ENCODE measurements at regions not wholly inside any gene's neighbourhood (a gene's known extent, or its start where the extent isn't known, plus 50 kb on each side); places are given as distances from the start of the nearest gene placed in this dataset.

GRCh38 chr9:107177243-107177839, 105.7 kb upstream of the RAD23B start:
- Histone ChIP-seq H2AFZ (ENCODE audit: low read length) (no peak overlapping the region), H3K23ac (ENCODE audit: insufficient read length) (no peak overlapping the region), H3K14ac (ENCODE audit: insufficient read length) (no peak overlapping the region), H2BK20ac (ENCODE audit: low read length) (no peak overlapping the region), H4K5ac (ENCODE audit: insufficient read length, low read depth, low read length) (no peak overlapping the region), H4K91ac (replicated peaks; ENCODE audit: insufficient read length, low read length) (no peak overlapping the region), H3K79me1 (ENCODE audit: low read depth, low read length) (no peaks in the 10 kb centered on the region), H3K23me2 (ENCODE audit: low read depth, low read length) (no peaks in the 10 kb centered on the region), H3K9me3 (ENCODE audit: insufficient read depth in 2 of 2, low read depth in 1 of 2, low read length in 1 of 2) (no peaks in the 10 kb centered on the region), H2BK5ac (ENCODE audit: low read depth, low read length) (no peak overlapping the region; the same call in 1 of the 2 replicates), H2BK15ac (ENCODE audit: low read length) (no peak overlapping the region), H3K79me2 (ENCODE audit: control insufficient read depth in 1 of 2, insufficient read depth in 2 of 2, low read length in 2 of 2) (no peaks in the 10 kb centered on the region), H3K4me3 (ENCODE audit: extremely low read depth in 1 of 4, insufficient read depth in 2 of 4, low read depth in 3 of 4, low read length in 4 of 4) (no peak overlapping the region), H3K18ac (ENCODE audit: extremely low read depth, low read length) (no peak overlapping the region), H4K20me1 (replicated peaks in 1 of 2; ENCODE audit: control insufficient read depth in 1 of 2, insufficient read depth in 2 of 2, low read length in 2 of 2) (no peaks in the 10 kb centered on the region), H3K27ac (ENCODE audit: low read depth, low read length) (no peak overlapping the region), H2AK5ac (ENCODE audit: low read depth, low read length) (no peak overlapping the region), H3K9ac (replicated peaks in 1 of 4; ENCODE audit: extremely low read depth in 1 of 4, low read depth in 3 of 4, low read length in 3 of 4) (no peak overlapping the region), H3K4me2 (ENCODE audit: insufficient read depth in 1 of 2, low read depth in 2 of 2, low read length in 2 of 2) (no peak overlapping the region), H3K27me3 (replicated peaks in 1 of 4; ENCODE audit: control insufficient read depth in 3 of 4, extremely low read depth in 1 of 4, insufficient read depth in 3 of 4, low read length in 3 of 4) (no peaks in the 10 kb centered on the region), H4K8ac (ENCODE audit: extremely low read depth, insufficient read depth, low read length) (no peak overlapping the region), H3K36me3 (ENCODE audit: control insufficient read depth in 2 of 4, insufficient read depth in 4 of 4, low read length in 3 of 4) (no peaks in the 10 kb centered on the region), H3K56ac (replicated peaks; ENCODE audit: insufficient read length, low read depth, low read length) (no peak overlapping the region), H2BK120ac (replicated peaks; ENCODE audit: low read depth, low read length) (no peak overlapping the region), H3K4ac (replicated peaks; ENCODE audit: insufficient read length, low read depth, low read length) (no peak overlapping the region), H2BK12ac (ENCODE audit: low read depth, low read length) (no peak overlapping the region), H3K4me1 (replicated peaks in 1 of 4; ENCODE audit: control insufficient read depth in 3 of 4, insufficient read depth in 4 of 4, low read length in 3 of 4) (peaks cover 0 to 6% (median under 1%) of the 10 kb centered on the region in 4 experiments; a peak in 1 of 7 replicates)
- FAIRE-seq = no peak
- POLR2A ChIA-PET (ENCODE audit: partially characterized antibody) = no interaction called here
- CTCF ChIA-PET (ENCODE audit: partially characterized antibody) = interaction anchor here (0.9 to 2.0 kb wide), 8 partner anchors 11 to 164 kb away, joined by 3 to 7 read pairs (median 3); no protein-coding TSS in a partner anchor
- 80% methylated on average over 5 of the region's 7 CpGs; no CpG with 5 or more reads in 1 of the 2 experiments for WGBS, 2 experiments (ENCODE audit: extremely low coverage in 1 of 2, insufficient coverage in 1 of 2, insufficient read length in 1 of 2, insufficient replicate concordance in 2 of 2, low coverage in 1 of 2, low lambda C conversion rate in 2 of 2, missing lambda C conversion rate in 1 of 2)
- DNase-seq (ENCODE audit: low read depth in 1 of 2, low spot score in 2 of 2) = no peak
- no peak for TF ChIP-seq TCF12 (IDR thresholded peaks at IDR 0.05; ENCODE audit: low read depth, low read length)
- TF ChIP-seq TBP (IDR thresholded peaks at IDR 0.05; ENCODE audit: low read depth, low read length) = no peak
- TF ChIP-seq ASH2L (IDR thresholded peaks at IDR 0.05; ENCODE audit: low read length) = no peak
- no peak for TF ChIP-seq RAD21 (IDR thresholded peaks at IDR 0.05 in 1 of 2, conservative IDR thresholded peaks at IDR 0.05 in 1 of 2; ENCODE audit: low read depth in 2 of 2, low read length in 2 of 2)
- TF ChIP-seq CTBP2 (IDR thresholded peaks at IDR 0.05; ENCODE audit: borderline replicate concordance, insufficient read depth, insufficient read length, low read length) = no peak
- TF ChIP-seq RFX5 (IDR thresholded peaks at IDR 0.05; ENCODE audit: borderline replicate concordance, low read depth, low read length) = no peak
- no peak for TF ChIP-seq CBX8 (IDR thresholded peaks at IDR 0.05; ENCODE audit: borderline replicate concordance, low read depth, low read length)
- TF ChIP-seq HDAC2 (IDR thresholded peaks at IDR 0.05; ENCODE audit: borderline replicate concordance in 1 of 2, low read depth in 2 of 2, low read length in 2 of 2) = no peak
- TF ChIP-seq EP300 (IDR thresholded peaks at IDR 0.05; ENCODE audit: borderline replicate concordance in 1 of 2, low read depth in 2 of 2, low read length in 2 of 2) = no peak
